Activated T-cell treated with anti-CD3 and anti-CD28 coated beads, Interleukin-2, amount 50 U/mL, for 4 hours (primary cell): ENCODE measurements at regions not wholly inside any gene's neighbourhood (a gene's known extent, or its start where the extent isn't known, plus 50 kb on each side); places are given as distances from the start of the nearest gene placed in this dataset.
"Not testable (repeated sequence)": the region's sequence is repeated elsewhere in the genome, so short reads cannot be mapped to it uniquely, and the experiment has no call there.

ENCODE experiments used
- ATAC-seq, 2 donors: fragments of 200-7000 bp; cut with Tn5 transposase; one replicate each; pipeline ENCODE4 v1.10.0; 2021
- DNase-seq: peaks from one replicate; pipeline ENCODE4 v3.0.0-alpha.2; 2020
- H3K27me3 Mint-ChIP-seq: one replicate; pipeline ENCODE4 v1.8.0; 2021; ENCODE audit warnings: low read depth, mixed read lengths
- H3K36me3 Mint-ChIP-seq: one replicate; pipeline ENCODE4 v1.8.0; 2022; ENCODE audit warnings: mixed read lengths; ENCODE audit not compliant: insufficient read depth
- H3K4me1 Mint-ChIP-seq: one replicate; pipeline ENCODE4 v1.8.0; 2021; ENCODE audit warnings: low read depth, mixed read lengths
- H3K4me3 Mint-ChIP-seq: one replicate; pipeline ENCODE4 v1.8.0; 2021; ENCODE audit warnings: mild to moderate bottlenecking, moderate library complexity, mixed read lengths
- H3K9me3 Mint-ChIP-seq: one replicate; pipeline ENCODE4 v1.8.0; 2021; ENCODE audit warnings: mixed read lengths

GRCh38 chr6:125380474-125380873 is 78.7 kb upstream of the HDDC2 start:
- ATAC-seq (no peak), DNase-seq (no peak)
- H3K36me3 Mint-ChIP-seq = no peaks in the 10 kb centered on the region
- peaks cover 17% of the 10 kb centered on the region for H3K27me3 Mint-ChIP-seq
- no peak overlapping the region for H3K4me3 Mint-ChIP-seq
- H3K9me3 Mint-ChIP-seq = no peaks in the 10 kb centered on the region
- no peaks in the 10 kb centered on the region for H3K4me1 Mint-ChIP-seq

- H3K36me3 Mint-ChIP-seq, H3K27me3 Mint-ChIP-seq, H3K4me3 Mint-ChIP-seq, ATAC-seq, DNase-seq, H3K4me1 Mint-ChIP-seq, H3K9me3 Mint-ChIP-seq: not testable (repeated sequence)
Observed at GRCh38 chr6:125386337-125386736, 84.6 kb upstream of the HDDC2 start.

GRCh38 chr6:125392682-125393081 is 90.9 kb upstream of the HDDC2 start:
- Mint-ChIP-seq H3K27me3 (peaks cover 13% of the 10 kb centered on the region), H3K4me1 (peaks cover 6% of the 10 kb centered on the region), H3K4me3 (no peak overlapping the region), H3K9me3 (peaks cover 5% of the 10 kb centered on the region), H3K36me3 (no peaks in the 10 kb centered on the region)
- DNase-seq = no peak
- ATAC-seq = no peak

GRCh38 chr6:125393449-125393858 is 91.7 kb upstream of the HDDC2 start:
- peaks cover 6% of the 10 kb centered on the region for H3K4me1 Mint-ChIP-seq
- DNase-seq = no peak
- H3K4me3 Mint-ChIP-seq = no peak overlapping the region
- H3K27me3 Mint-ChIP-seq = peaks cover 14% of the 10 kb centered on the region
- peaks cover 5% of the 10 kb centered on the region for H3K9me3 Mint-ChIP-seq
- no peak for ATAC-seq
- no peaks in the 10 kb centered on the region for H3K36me3 Mint-ChIP-seq

- no peak for ATAC-seq
- DNase-seq = no peak
- Mint-ChIP-seq H3K9me3 (peaks cover 3% of the 10 kb centered on the region), H3K36me3 (no peaks in the 10 kb centered on the region), H3K27me3 (peaks cover 7% of the 10 kb centered on the region), H3K4me1 (no peaks in the 10 kb centered on the region), H3K4me3 (no peak overlapping the region)
Observed at GRCh38 chr6:125406741-125407140, 105.0 kb upstream of the HDDC2 start.

- no peak overlapping the region for H3K4me3 Mint-ChIP-seq
- no peak for ATAC-seq
- DNase-seq = no peak
- peaks cover 2% of the 10 kb centered on the region for H3K27me3 Mint-ChIP-seq
- H3K36me3 Mint-ChIP-seq = no peaks in the 10 kb centered on the region
- H3K4me1 Mint-ChIP-seq = no peaks in the 10 kb centered on the region
- H3K9me3 Mint-ChIP-seq = peaks cover 7% of the 10 kb centered on the region
Observed at GRCh38 chr6:125414507-125414906, 112.7 kb upstream of the HDDC2 start.

GRCh38 chr6:125415913-125416312 is 114.1 kb upstream of the HDDC2 start:
- no peaks in the 10 kb centered on the region for H3K36me3 Mint-ChIP-seq
- ATAC-seq = no peak
- peaks cover 2% of the 10 kb centered on the region for H3K27me3 Mint-ChIP-seq
- H3K4me1 Mint-ChIP-seq = no peaks in the 10 kb centered on the region
- H3K9me3 Mint-ChIP-seq = peaks cover 5% of the 10 kb centered on the region
- DNase-seq = no peak
- H3K4me3 Mint-ChIP-seq = no peak overlapping the region

- Mint-ChIP-seq H3K36me3 (no peaks in the 10 kb centered on the region), H3K27me3 (no peaks in the 10 kb centered on the region), H3K4me3 (no peak overlapping the region)
Observed at GRCh38 chr6:125421836-125422235, 120.1 kb upstream of the HDDC2 start.

GRCh38 chr6:125423047-125423446 is 121.3 kb upstream of the HDDC2 start:
- Mint-ChIP-seq H3K4me3 (no peak overlapping the region), H3K36me3 (no peaks in the 10 kb centered on the region), H3K27me3 (peaks cover 5% of the 10 kb centered on the region), H3K9me3 (no peaks in the 10 kb centered on the region), H3K4me1 (no peaks in the 10 kb centered on the region)
- DNase-seq (no peak), ATAC-seq (no peak)

More at GRCh38 chr6:125421836-125422235, 120.1 kb upstream of the HDDC2 start:
- ATAC-seq = no peak
- DNase-seq = no peak
- Mint-ChIP-seq H3K4me1 (no peaks in the 10 kb centered on the region), H3K9me3 (no peaks in the 10 kb centered on the region)

- Mint-ChIP-seq H3K9me3 (no peaks in the 10 kb centered on the region), H3K4me3 (no peak overlapping the region), H3K36me3 (no peaks in the 10 kb centered on the region), H3K4me1 (no peaks in the 10 kb centered on the region), H3K27me3 (peaks cover 22% of the 10 kb centered on the region)
- DNase-seq (no peak), ATAC-seq (no peak)
Observed at GRCh38 chr6:125431971-125432370, 130.2 kb upstream of the HDDC2 start.

GRCh38 chr6:125432963-125433362 is 131.2 kb upstream of the HDDC2 start:
- Mint-ChIP-seq H3K9me3 (no peaks in the 10 kb centered on the region), H3K36me3 (no peaks in the 10 kb centered on the region), H3K4me1 (no peaks in the 10 kb centered on the region), H3K4me3 (no peak overlapping the region), H3K27me3 (peaks cover 18% of the 10 kb centered on the region)
- ATAC-seq = no peak
- no peak for DNase-seq

GRCh38 chr6:125434760-125435159 is 133.0 kb upstream of the HDDC2 start:
- H3K36me3 Mint-ChIP-seq = no peaks in the 10 kb centered on the region
- H3K4me3 Mint-ChIP-seq = no peak overlapping the region
- no peaks in the 10 kb centered on the region for H3K9me3 Mint-ChIP-seq
- no peaks in the 10 kb centered on the region for H3K4me1 Mint-ChIP-seq
- no peak for ATAC-seq
- peaks cover 17% of the 10 kb centered on the region for H3K27me3 Mint-ChIP-seq
- DNase-seq = no peak

GRCh38 chr6:125439512-125439911 is 137.7 kb upstream of the HDDC2 start:
- Mint-ChIP-seq H3K4me3 (no peak overlapping the region), H3K36me3 (no peaks in the 10 kb centered on the region), H3K4me1 (no peaks in the 10 kb centered on the region), H3K9me3 (no peaks in the 10 kb centered on the region), H3K27me3 (peaks cover 9% of the 10 kb centered on the region)
- ATAC-seq = no peak
- no peak for DNase-seq

- H3K27me3 Mint-ChIP-seq = peaks cover 14% of the 10 kb centered on the region
- no peaks in the 10 kb centered on the region for H3K4me1 Mint-ChIP-seq
- ATAC-seq (no peak), DNase-seq (no peak)
- H3K4me3 Mint-ChIP-seq = no peak overlapping the region
- H3K9me3 Mint-ChIP-seq = no peaks in the 10 kb centered on the region
- H3K36me3 Mint-ChIP-seq = no peaks in the 10 kb centered on the region
Observed at GRCh38 chr6:125444006-125444923, 142.5 kb upstream of the HDDC2 start.

GRCh38 chr6:125445054-125445453 is 143.3 kb upstream of the HDDC2 start:
- no peak overlapping the region for H3K4me3 Mint-ChIP-seq
- ATAC-seq (no peak), DNase-seq (no peak)
- H3K27me3 Mint-ChIP-seq = peaks cover 14% of the 10 kb centered on the region
- H3K9me3 Mint-ChIP-seq = no peaks in the 10 kb centered on the region
- no peaks in the 10 kb centered on the region for H3K4me1 Mint-ChIP-seq
- no peaks in the 10 kb centered on the region for H3K36me3 Mint-ChIP-seq
